Ascending aorta (tissue), 2 donors: ENCODE measurements at regions not wholly inside any gene's neighbourhood (a gene's known extent, or its start where the extent isn't known, plus 50 kb on each side); places are given as distances from the start of the nearest gene placed in this dataset.
"Not testable (repeated sequence)": the region's sequence is repeated elsewhere in the genome, so short reads cannot be mapped to it uniquely, and the experiment has no call there.

ENCODE experiments used
- DNase-seq, 2 donors: peaks; one replicate each; pipeline ENCODE4 v3.0.0-alpha.2; 2019; ENCODE audit warnings: low spot score in 2 of 2
- H3K27ac ChIP-seq, 2 donors: fragments of 200-600 bp; sonication (generic); one replicate each; pipeline ENCODE4 v1.5.1; 2016 to 2017; ENCODE audit warnings: mild to moderate bottlenecking in 1 of 2
- H3K27me3 ChIP-seq: fragments of 200-600 bp; sonication (generic); one replicate; pipeline ENCODE4 v1.5.1; 2017
- H3K36me3 ChIP-seq, 2 donors: fragments of 200-600 bp; sonication (generic); one replicate each; pipeline ENCODE4 v1.5.1; 2016
- H3K4me1 ChIP-seq, 2 donors: fragments of 200-600 bp; sonication (generic); one replicate each; pipeline ENCODE4 v1.5.1; 2016 to 2017; ENCODE audit warnings: mild to moderate bottlenecking in 1 of 2
- H3K4me3 ChIP-seq, 2 donors: fragments of 200-600 bp; sonication (generic); one replicate each; pipeline ENCODE4 v1.5.1; 2016 to 2017; ENCODE audit warnings: mild to moderate bottlenecking in 1 of 2
- H3K9me3 ChIP-seq, 2 donors: fragments of 200-600 bp; sonication (generic); one replicate each; pipeline ENCODE4 v1.5.1; 2016
- intact Hi-C: fragments of 100-400 bp; cut with DNase I; formaldehyde crosslinking; loops from one replicate; pipeline ENCODE4 v1.15.1; 2023
- TF ChIP-seq, protein P1 (sequence below), 3 experiments: fragments of 200-600 bp in 2 of 3; fragments of 450-650 bp in 1 of 3; sonication (generic) in 2 of 3; IDR thresholded peaks; one replicate each; pipeline ENCODE4 v1.5.1; 2016 to 2019; ENCODE audit warnings: antibody characterized with exemption in 3 of 3, mild to moderate bottlenecking in 1 of 3, moderate library complexity in 1 of 3

DNA sequence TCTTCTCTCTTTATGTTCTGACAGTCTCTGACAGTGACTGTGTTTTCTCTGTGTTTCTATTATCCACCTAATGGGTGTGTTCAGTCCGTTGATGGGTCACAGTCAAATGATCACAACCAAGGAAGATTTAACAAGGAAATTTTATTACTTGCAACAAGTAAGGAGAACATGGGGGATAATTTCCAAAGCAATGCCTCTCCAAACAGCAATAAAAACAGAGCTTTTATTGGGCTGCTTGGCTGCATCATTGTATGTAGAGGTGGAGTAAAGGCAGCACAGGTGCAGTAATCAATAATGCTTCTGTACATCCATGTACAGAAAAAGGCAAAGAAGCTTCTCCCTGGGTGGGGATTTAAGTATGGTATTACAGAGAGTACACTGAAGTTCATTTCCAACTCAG lies 1525.6 kb downstream of the REEP3 start:
- TF ChIP-seq, protein P1, sequence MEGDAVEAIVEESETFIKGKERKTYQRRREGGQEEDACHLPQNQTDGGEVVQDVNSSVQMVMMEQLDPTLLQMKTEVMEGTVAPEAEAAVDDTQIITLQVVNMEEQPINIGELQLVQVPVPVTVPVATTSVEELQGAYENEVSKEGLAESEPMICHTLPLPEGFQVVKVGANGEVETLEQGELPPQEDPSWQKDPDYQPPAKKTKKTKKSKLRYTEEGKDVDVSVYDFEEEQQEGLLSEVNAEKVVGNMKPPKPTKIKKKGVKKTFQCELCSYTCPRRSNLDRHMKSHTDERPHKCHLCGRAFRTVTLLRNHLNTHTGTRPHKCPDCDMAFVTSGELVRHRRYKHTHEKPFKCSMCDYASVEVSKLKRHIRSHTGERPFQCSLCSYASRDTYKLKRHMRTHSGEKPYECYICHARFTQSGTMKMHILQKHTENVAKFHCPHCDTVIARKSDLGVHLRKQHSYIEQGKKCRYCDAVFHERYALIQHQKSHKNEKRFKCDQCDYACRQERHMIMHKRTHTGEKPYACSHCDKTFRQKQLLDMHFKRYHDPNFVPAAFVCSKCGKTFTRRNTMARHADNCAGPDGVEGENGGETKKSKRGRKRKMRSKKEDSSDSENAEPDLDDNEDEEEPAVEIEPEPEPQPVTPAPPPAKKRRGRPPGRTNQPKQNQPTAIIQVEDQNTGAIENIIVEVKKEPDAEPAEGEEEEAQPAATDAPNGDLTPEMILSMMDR (IDR thresholded peaks at IDR 0.05) = no peak
- Histone ChIP-seq H3K27me3 (no peaks in the 10 kb centered on the region), H3K4me3 (no peak overlapping the region), H3K27ac (no peak overlapping the region), H3K4me1 (no peaks in the 10 kb centered on the region), H3K9me3 (peaks cover 0 to 4% of the 10 kb centered on the region in 2 donors), H3K36me3 (no peaks in the 10 kb centered on the region)
- no peak for DNase-seq
- intact Hi-C loops = no loop called here

GRCh38 chr10:65052111-65052510 lies 1530.9 kb downstream of the REEP3 start:
- DNase-seq, H3K27me3 ChIP-seq, H3K27ac ChIP-seq, H3K4me3 ChIP-seq, intact Hi-C loops, H3K36me3 ChIP-seq, H3K4me1 ChIP-seq, H3K9me3 ChIP-seq: not testable (repeated sequence)

GRCh38 chr10:65053397-65053796 lies 1532.2 kb downstream of the REEP3 start:
- not testable (repeated sequence) for DNase-seq

DNA sequence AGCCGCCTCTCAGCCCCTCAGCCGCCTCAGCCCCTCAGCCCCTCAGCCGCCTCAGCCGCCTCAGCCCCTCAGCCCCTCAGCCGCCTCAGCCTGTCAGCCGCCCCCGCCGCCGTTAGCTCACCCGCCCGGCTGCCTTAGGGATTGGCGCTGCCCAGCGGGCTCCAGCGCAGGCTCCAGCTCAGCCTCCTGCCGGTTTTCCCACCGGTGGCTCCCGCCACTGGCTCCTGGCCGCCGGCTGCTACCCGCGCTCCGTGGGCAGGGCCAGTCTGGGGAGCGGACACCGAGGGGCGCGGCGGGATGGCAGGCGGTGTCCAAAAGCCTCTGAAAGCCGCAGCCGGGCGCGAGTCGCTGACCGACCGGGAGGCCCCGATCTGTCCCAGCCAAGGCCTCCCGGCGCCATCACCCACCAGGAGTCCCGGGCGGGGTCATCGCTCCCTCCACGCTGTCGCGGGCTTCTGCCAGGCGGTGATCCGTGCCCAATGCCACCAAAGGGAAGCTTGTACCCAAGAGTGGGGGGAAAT lies 1532.7 kb downstream of the REEP3 start:
- H3K4me3 ChIP-seq, H3K27ac ChIP-seq, H3K27me3 ChIP-seq, H3K36me3 ChIP-seq, DNase-seq, H3K4me1 ChIP-seq, H3K9me3 ChIP-seq, intact Hi-C loops: not testable (repeated sequence)

More at GRCh38 chr10:65053397-65053796, 1532.2 kb downstream of the REEP3 start:
- H3K27me3 ChIP-seq, H3K9me3 ChIP-seq, intact Hi-C loops, H3K36me3 ChIP-seq, H3K27ac ChIP-seq, H3K4me1 ChIP-seq, H3K4me3 ChIP-seq: not testable (repeated sequence)

DNA sequence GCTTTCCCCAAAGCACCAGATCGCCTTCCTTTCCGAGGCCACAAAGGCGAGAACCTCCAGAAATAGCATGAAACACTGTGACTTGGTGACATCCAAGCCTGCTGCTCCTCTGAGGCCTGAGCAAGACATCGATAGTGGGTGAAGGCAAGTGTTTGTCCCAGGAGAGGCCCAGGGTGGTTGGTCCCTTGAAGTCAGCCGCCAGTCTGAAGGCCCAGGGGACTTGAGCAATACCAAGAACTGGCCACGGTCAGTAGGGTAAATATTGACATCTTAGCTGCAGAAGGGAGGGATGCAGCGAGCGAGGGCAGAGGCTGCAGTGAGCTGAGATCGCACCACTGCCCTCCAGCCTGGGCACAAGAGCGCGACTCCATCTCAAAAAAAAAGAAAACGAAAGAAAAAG lies 1533.5 kb downstream of the REEP3 start:
- H3K36me3 ChIP-seq, H3K4me3 ChIP-seq, H3K27me3 ChIP-seq, H3K9me3 ChIP-seq, H3K4me1 ChIP-seq, intact Hi-C loops, DNase-seq, H3K27ac ChIP-seq: not testable (repeated sequence)

DNA sequence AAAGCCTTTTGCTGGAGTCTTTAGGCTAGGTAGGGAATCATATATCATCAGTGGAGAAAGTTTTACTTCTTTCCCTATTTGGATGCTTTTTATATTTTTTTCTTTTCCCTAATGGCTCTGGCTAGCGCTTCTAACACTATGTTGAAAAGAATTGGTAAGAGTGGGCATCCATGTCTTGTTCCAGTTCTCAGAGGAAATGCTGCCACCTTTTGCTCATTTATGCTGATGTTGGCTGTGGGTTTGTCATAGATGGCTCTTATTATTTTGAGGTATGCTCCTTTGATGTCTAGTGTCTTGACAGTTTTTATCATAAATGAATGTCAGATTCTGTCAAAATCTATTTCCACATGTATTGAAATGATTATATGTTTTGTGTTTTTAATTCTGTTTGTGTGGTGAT lies 1544.1 kb downstream of the REEP3 start:
- no peak for DNase-seq
- intact Hi-C loops = no loop called here
- no peak overlapping the region for H3K4me3 ChIP-seq
- H3K4me1 ChIP-seq = no peaks in the 10 kb centered on the region
- no peaks in the 10 kb centered on the region for H3K27me3 ChIP-seq
- TF ChIP-seq, protein P1 (IDR thresholded peaks at IDR 0.05) = no peak
- no peaks in the 10 kb centered on the region for H3K36me3 ChIP-seq
- no peak overlapping the region for H3K27ac ChIP-seq
- H3K9me3 ChIP-seq = no peaks in the 10 kb centered on the region

DNA sequence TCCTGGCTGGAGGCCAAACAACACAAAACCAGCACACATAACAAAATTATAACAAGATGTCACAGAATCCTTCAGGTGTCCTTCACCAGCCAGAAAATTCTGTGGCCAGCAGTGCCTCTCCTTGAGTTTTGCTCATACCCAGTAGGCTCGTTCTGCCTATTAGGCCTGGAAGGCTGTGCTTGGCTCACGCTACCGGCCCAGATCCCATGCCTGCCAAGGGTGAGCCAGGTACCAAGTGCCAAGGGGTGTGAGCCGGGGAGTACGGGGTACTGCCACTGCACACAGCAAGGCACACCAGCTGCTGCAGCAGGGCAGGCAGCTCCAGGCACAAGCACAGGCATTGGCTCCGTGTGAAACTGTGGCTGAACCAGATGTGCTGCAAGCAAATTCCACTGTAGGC lies 1562.0 kb downstream of the REEP3 start:
- no peaks in the 10 kb centered on the region for H3K36me3 ChIP-seq
- TF ChIP-seq, protein P1 (IDR thresholded peaks at IDR 0.05) = no peak
- intact Hi-C loops = no loop called here

GRCh38 chr10:65090991-65091390 lies 1569.8 kb downstream of the REEP3 start:
- H3K27me3 ChIP-seq = no peaks in the 10 kb centered on the region
- no peak overlapping the region for H3K27ac ChIP-seq
- H3K4me1 ChIP-seq = no peaks in the 10 kb centered on the region
- TF ChIP-seq, protein P1 (IDR thresholded peaks at IDR 0.05) = no peak
- no peak for DNase-seq
- no peak overlapping the region for H3K4me3 ChIP-seq
- H3K9me3 ChIP-seq = peaks cover 0 to 3% of the 10 kb centered on the region in 2 donors
- intact Hi-C loops = no loop called here
- H3K36me3 ChIP-seq = no peaks in the 10 kb centered on the region

More for the DNA sequence above, 1562.0 kb downstream of the REEP3 start:
- H3K4me3 ChIP-seq = no peak overlapping the region
- H3K4me1 ChIP-seq = no peaks in the 10 kb centered on the region
- peaks cover 0 to 3% of the 10 kb centered on the region in 2 donors for H3K9me3 ChIP-seq
- no peak overlapping the region for H3K27ac ChIP-seq
- DNase-seq = no peak
- no peaks in the 10 kb centered on the region for H3K27me3 ChIP-seq
